ENCODE measurements at regions not wholly inside any gene's neighbourhood (a gene's known extent, or its start where the extent isn't known, plus 50 kb on each side); places are given as distances from the start of the nearest gene placed in this dataset.

DNA sequence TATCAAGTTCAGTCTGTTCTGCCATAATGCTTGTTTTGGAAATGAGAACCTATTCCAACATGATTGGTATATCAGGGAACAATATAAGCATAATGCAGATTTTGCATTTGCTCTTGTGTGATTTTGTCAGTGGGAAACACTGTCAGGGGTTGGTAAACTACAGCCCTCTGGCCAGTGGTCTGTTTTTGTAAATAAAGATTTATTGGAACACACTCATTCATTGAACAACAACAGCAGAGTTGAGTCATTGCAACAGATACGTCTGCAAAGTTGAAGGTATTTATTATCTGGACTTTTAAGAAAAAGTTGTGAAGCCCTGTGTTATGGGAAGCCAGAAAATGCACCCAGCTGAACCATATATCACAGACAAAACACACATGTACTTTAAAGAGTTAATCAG is 83.1 kb downstream of the MCFD2 start:
- CTCF ChIA-PET, result no interaction called here
- H3K36me3 ChIP-seq (ENCODE audit: insufficient read depth, low read length, poor library complexity, severe bottlenecking), result no peaks in the 10 kb centered on the region
- no peaks in the 10 kb centered on the region for H3K4me1 ChIP-seq (ENCODE audit: insufficient read depth, low read length, poor library complexity, severe bottlenecking)
- intact Hi-C loops (cut with micrococcal nuclease; ENCODE audit: unreplicated experiment), result no loop called here
- POLR2A ChIA-PET (ENCODE audit: low non-redundant PET), result no interaction called here
- no peak overlapping the region for H3K27ac ChIP-seq (ENCODE audit: low read depth, low read length, poor library complexity, severe bottlenecking)
- no peak for TF ChIP-seq EZH2 (IDR thresholded peaks at IDR 0.05; ENCODE audit: borderline replicate concordance, low read depth, low read length, poor library complexity, severe bottlenecking)
- TF ChIP-seq, protein P1, sequence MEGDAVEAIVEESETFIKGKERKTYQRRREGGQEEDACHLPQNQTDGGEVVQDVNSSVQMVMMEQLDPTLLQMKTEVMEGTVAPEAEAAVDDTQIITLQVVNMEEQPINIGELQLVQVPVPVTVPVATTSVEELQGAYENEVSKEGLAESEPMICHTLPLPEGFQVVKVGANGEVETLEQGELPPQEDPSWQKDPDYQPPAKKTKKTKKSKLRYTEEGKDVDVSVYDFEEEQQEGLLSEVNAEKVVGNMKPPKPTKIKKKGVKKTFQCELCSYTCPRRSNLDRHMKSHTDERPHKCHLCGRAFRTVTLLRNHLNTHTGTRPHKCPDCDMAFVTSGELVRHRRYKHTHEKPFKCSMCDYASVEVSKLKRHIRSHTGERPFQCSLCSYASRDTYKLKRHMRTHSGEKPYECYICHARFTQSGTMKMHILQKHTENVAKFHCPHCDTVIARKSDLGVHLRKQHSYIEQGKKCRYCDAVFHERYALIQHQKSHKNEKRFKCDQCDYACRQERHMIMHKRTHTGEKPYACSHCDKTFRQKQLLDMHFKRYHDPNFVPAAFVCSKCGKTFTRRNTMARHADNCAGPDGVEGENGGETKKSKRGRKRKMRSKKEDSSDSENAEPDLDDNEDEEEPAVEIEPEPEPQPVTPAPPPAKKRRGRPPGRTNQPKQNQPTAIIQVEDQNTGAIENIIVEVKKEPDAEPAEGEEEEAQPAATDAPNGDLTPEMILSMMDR (conservative IDR thresholded peaks at IDR 0.05; ENCODE audit: low read depth, low read length), result no peak
- no peak for DNase-seq (ENCODE audit: low spot score)
- BruUV-seq (replicated peaks), result no TSS peak
- H3K4me3 ChIP-seq (ENCODE audit: low read depth, low read length, poor library complexity, severe bottlenecking), result no peak overlapping the region
- no peaks in the 10 kb centered on the region for H3K27me3 ChIP-seq (replicated peaks; ENCODE audit: insufficient read depth, low read depth, low read length, poor library complexity)
- H3K9me3 ChIP-seq (ENCODE audit: low read depth, low read length, poor library complexity, severe bottlenecking), result no peaks in the 10 kb centered on the region

DNA sequence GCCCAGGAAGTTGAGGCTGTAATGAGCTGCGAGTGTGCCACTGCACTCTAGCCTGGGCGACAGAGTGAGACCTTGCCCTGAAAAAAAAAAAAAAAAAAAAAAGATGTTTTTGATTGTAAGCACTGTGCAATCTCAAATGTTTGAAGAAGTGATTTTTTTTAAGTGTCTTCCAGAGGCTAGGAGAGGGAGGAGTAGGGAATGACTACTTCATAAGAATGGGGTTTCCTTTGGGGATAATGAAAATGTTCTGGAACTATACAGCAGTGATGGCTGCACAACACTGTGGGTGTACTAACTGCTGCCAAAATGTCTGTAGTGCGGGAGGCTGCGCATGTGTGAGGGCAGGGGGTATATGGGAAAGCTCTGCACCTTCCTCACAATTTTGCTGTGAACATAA is 83.7 kb downstream of the MCFD2 start:
- H3K27me3 ChIP-seq (replicated peaks; ENCODE audit: insufficient read depth, low read depth, low read length, poor library complexity), result no peaks in the 10 kb centered on the region
- H3K4me3 ChIP-seq (ENCODE audit: low read depth, low read length, poor library complexity, severe bottlenecking), result no peak overlapping the region
- H3K4me1 ChIP-seq (ENCODE audit: insufficient read depth, low read length, poor library complexity, severe bottlenecking), result no peaks in the 10 kb centered on the region
- no peak for TF ChIP-seq EZH2 (IDR thresholded peaks at IDR 0.05; ENCODE audit: borderline replicate concordance, low read depth, low read length, poor library complexity, severe bottlenecking)
- TF ChIP-seq, protein P1 (conservative IDR thresholded peaks at IDR 0.05; ENCODE audit: low read depth, low read length), result no peak
- ChIA-PET CTCF (no interaction called here), POLR2A (ENCODE audit: low non-redundant PET) (no interaction called here)
- no peaks in the 10 kb centered on the region for H3K9me3 ChIP-seq (ENCODE audit: low read depth, low read length, poor library complexity, severe bottlenecking)
- BruUV-seq (replicated peaks), result no TSS peak
- H3K27ac ChIP-seq (ENCODE audit: low read depth, low read length, poor library complexity, severe bottlenecking), result no peak overlapping the region
- H3K36me3 ChIP-seq (ENCODE audit: insufficient read depth, low read length, poor library complexity, severe bottlenecking), result no peaks in the 10 kb centered on the region
- intact Hi-C loops (cut with micrococcal nuclease; ENCODE audit: unreplicated experiment), result no loop called here
- no peak for DNase-seq (ENCODE audit: low spot score)

DNA sequence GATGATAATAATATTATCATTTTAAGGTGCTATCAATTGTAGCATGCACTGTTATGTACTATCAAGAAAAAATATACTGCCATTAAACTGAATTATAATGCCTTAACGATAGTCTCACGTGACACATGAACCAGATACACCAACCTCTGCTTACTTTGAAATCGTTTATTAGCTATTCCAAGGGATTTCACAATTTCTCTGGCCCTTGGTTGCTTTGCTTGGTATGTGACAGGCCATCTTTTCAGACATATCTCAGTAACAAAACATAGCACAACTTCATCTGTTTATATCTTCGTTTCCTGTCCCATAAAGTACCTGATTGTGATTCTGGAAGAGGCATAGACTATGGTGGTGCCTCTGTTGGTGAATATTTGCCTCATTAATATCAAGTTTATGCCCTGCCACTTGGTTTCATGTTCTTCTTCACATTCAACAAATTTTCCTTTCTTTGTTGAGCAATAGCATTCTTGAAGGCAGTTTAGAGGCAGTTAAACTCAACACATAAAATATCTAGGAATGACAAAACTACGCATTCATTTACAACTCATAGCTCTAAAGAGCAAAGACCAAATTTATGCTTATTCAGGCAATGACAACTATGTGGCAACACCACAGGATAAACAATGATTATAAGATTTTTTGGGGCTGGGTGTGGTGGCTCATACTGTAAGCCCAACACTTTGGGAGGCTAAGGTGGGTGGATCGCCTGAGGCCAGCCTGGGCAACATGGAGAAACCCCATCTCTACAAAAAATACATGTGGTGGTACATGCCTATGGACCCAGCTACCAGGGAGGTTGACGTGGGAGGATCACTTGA is 84.3 kb downstream of the MCFD2 start:
- Histone ChIP-seq H3K36me3 (ENCODE audit: insufficient read depth, low read length, poor library complexity, severe bottlenecking) (no peaks in the 10 kb centered on the region), H3K27ac (ENCODE audit: low read depth, low read length, poor library complexity, severe bottlenecking) (no peak overlapping the region), H3K4me1 (ENCODE audit: insufficient read depth, low read length, poor library complexity, severe bottlenecking) (no peaks in the 10 kb centered on the region), H3K27me3 (replicated peaks; ENCODE audit: insufficient read depth, low read depth, low read length, poor library complexity) (no peaks in the 10 kb centered on the region), H3K4me3 (ENCODE audit: low read depth, low read length, poor library complexity, severe bottlenecking) (no peak overlapping the region), H3K9me3 (ENCODE audit: low read depth, low read length, poor library complexity, severe bottlenecking) (no peaks in the 10 kb centered on the region)
- DNase-seq (ENCODE audit: low spot score), result no peak
- intact Hi-C loops (cut with micrococcal nuclease; ENCODE audit: unreplicated experiment), result no loop called here
- ChIA-PET CTCF (no interaction called here), POLR2A (ENCODE audit: low non-redundant PET) (no interaction called here)
- TF ChIP-seq EZH2 (IDR thresholded peaks at IDR 0.05; ENCODE audit: borderline replicate concordance, low read depth, low read length, poor library complexity, severe bottlenecking), result no peak
- TF ChIP-seq, protein P1 (conservative IDR thresholded peaks at IDR 0.05; ENCODE audit: low read depth, low read length), result no peak
- no TSS peak for BruUV-seq (replicated peaks)
